Hippocampal formation (tissue), 2 donors: ENCODE measurements at regions not wholly inside any gene's neighbourhood (a gene's known extent, or its start where the extent isn't known, plus 50 kb on each side); places are given as distances from the start of the nearest gene placed in this dataset.

Source experiments
- DNase-seq, 2 donors: peaks; one replicate each; lab custom pipeline; 2025; lab: John Stamatoyannopoulos, UW

- no peak for DNase-seq
Observed at GRCh38 chr12:127223731-127224130, 1043.2 kb upstream of the TMEM132C start.

- DNase-seq: no peak
Observed at GRCh38 chr12:127230843-127231260, 1036.1 kb upstream of the TMEM132C start.

GRCh38 chr12:127231371-127231770 is 1035.6 kb upstream of the TMEM132C start:
- no peak for DNase-seq

- no peak for DNase-seq
Observed at GRCh38 chr12:127233016-127233415, 1034.0 kb upstream of the TMEM132C start.

GRCh38 chr12:127235761-127236160 is 1031.2 kb upstream of the TMEM132C start:
- DNase-seq: no peak

- no peak for DNase-seq
Observed at GRCh38 chr12:127236491-127236890, 1030.5 kb upstream of the TMEM132C start.

- DNase-seq: no peak
Observed at GRCh38 chr12:127237151-127237550, 1029.8 kb upstream of the TMEM132C start.

- DNase-seq: no peak
Observed at GRCh38 chr12:127238107-127238506, 1028.9 kb upstream of the TMEM132C start.

GRCh38 chr12:127239781-127240180 is 1027.2 kb upstream of the TMEM132C start:
- DNase-seq: no peak

- no peak for DNase-seq
Observed at GRCh38 chr12:127240249-127240929, 1026.6 kb upstream of the TMEM132C start.

GRCh38 chr12:127241072-127241817 is 1025.7 kb upstream of the TMEM132C start:
- no peak for DNase-seq

GRCh38 chr12:127245009-127245408 is 1022.0 kb upstream of the TMEM132C start:
- DNase-seq: no peak

GRCh38 chr12:127245437-127245836 is 1021.5 kb upstream of the TMEM132C start:
- DNase-seq: no peak

GRCh38 chr12:127247937-127248336 is 1019.0 kb upstream of the TMEM132C start:
- DNase-seq: no peak

GRCh38 chr12:127249428-127249827 is 1017.5 kb upstream of the TMEM132C start:
- no peak for DNase-seq

- DNase-seq: no peak
Observed at GRCh38 chr12:127253797-127254327, 1013.1 kb upstream of the TMEM132C start.

- no peak for DNase-seq
Observed at GRCh38 chr12:127254420-127254955, 1012.5 kb upstream of the TMEM132C start.

- DNase-seq: no peak
Observed at GRCh38 chr12:127257366-127257935, 1009.5 kb upstream of the TMEM132C start.

GRCh38 chr12:127260531-127260930 is 1006.4 kb upstream of the TMEM132C start:
- no peak for DNase-seq

- DNase-seq: no peak
Observed at GRCh38 chr12:127260999-127261398, 1006.0 kb upstream of the TMEM132C start.

GRCh38 chr12:127262615-127263014 is 1004.4 kb upstream of the TMEM132C start:
- DNase-seq: no peak

- no peak for DNase-seq
Observed at GRCh38 chr12:127263621-127264020, 1003.3 kb upstream of the TMEM132C start.

- DNase-seq: no peak
Observed at GRCh38 chr12:127267128-127267527, 999.8 kb upstream of the TMEM132C start.
